Thyroid gland (tissue), 4 donors: ENCODE measurements at regions not wholly inside any gene's neighbourhood (a gene's known extent, or its start where the extent isn't known, plus 50 kb on each side); places are given as distances from the start of the nearest gene placed in this dataset.

ENCODE experiments used
- POLR2A ChIP-seq, 2 donors: fragments of 450-650 bp; IDR thresholded peaks; one replicate each; pipeline ENCODE4 v1.6.1; 2017; ENCODE audit warnings: antibody characterized with exemption in 2 of 2, mild to moderate bottlenecking in 2 of 2, moderate library complexity in 1 of 2
- TF ChIP-seq, protein P1 (sequence below), 6 experiments: fragments of 200-600 bp in 3 of 6; fragments of 450-650 bp in 3 of 6; sonication (generic) in 3 of 6; IDR thresholded peaks; one replicate each; pipeline ENCODE4 v1.5.1; 2016 to 2019; ENCODE audit warnings: antibody characterized with exemption in 6 of 6, mild to moderate bottlenecking in 2 of 6, inconsistent platforms in 1 of 6, moderate library complexity in 1 of 6

DNA sequence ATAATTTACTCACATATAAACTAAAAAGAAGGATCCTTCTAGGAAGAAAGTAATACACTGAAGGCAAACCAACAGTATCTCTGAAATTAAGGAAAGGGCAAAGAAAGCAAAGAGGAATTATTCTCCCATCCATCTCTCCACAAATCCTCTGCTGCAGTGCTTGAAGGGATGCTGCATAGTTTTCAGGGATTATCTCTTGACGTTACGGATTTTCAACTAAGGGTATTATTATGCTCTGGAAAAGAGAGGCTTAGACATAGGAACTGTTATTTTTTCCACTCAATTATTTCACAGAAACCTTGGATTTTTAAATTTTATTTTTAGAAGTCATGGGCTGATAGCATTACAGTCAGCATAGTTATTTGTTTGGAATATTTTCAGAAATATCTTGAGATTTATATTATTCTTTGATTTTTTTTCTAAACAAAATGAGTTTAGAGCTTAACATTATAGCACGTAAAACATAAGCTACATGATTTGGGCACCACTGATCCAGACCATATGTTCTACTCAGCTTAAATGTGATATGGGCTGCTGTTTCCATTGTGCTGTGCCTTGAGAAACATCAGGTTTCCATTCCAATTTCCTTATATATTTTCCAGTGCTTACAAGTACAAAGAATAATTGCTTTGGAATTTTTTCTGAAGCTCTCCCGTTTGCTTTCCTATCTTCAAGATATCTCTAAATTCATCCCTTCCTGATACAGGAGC, 57.9 kb upstream of the DCN start:
- TF ChIP-seq, protein P1, sequence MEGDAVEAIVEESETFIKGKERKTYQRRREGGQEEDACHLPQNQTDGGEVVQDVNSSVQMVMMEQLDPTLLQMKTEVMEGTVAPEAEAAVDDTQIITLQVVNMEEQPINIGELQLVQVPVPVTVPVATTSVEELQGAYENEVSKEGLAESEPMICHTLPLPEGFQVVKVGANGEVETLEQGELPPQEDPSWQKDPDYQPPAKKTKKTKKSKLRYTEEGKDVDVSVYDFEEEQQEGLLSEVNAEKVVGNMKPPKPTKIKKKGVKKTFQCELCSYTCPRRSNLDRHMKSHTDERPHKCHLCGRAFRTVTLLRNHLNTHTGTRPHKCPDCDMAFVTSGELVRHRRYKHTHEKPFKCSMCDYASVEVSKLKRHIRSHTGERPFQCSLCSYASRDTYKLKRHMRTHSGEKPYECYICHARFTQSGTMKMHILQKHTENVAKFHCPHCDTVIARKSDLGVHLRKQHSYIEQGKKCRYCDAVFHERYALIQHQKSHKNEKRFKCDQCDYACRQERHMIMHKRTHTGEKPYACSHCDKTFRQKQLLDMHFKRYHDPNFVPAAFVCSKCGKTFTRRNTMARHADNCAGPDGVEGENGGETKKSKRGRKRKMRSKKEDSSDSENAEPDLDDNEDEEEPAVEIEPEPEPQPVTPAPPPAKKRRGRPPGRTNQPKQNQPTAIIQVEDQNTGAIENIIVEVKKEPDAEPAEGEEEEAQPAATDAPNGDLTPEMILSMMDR (IDR thresholded peaks at IDR 0.05) = no peak
- no peak for TF ChIP-seq POLR2A (IDR thresholded peaks at IDR 0.05)
